CD4-positive, alpha-beta T cell treated with Interleukin-2 at 100 ng/mL for 4 hours (primary cell): ENCODE measurements at regions not wholly inside any gene's neighbourhood (a gene's known extent, or its start where the extent isn't known, plus 50 kb on each side); places are given as distances from the start of the nearest gene placed in this dataset.

ENCODE experiments used
- DNase-seq: peaks from one replicate; pipeline ENCODE4 v3.0.0-alpha.2; 2020; ENCODE audit warnings: low spot score

GRCh38 chr2:59920961-59921360, 632.5 kb downstream of the BCL11A start:
- no peak for DNase-seq

DNA sequence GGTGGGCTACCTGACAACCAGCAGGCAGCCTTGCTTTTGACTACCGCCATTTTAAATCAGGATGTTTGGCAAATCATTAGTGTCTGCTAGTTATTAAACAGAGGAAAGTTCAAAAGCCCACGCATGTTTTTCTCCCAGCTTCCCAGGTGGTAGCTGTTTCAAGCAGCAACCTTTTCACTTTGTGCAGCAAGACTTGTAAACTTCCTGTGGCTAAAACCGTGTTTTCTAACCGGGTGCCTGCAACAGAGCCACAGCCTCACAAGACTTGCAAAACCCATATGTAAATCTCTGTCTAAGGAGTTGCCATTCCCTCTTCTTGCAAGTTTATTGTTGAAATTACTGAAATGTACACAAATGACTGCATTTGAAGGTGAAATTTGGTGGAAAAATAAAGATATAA, 633.1 kb downstream of the BCL11A start:
- DNase-seq = no peak

- DNase-seq = no peak
Measured at GRCh38 chr2:59919579-59919978, 633.9 kb downstream of the BCL11A start.

- DNase-seq = no peak
Measured at GRCh38 chr2:59912042-59912441, 641.4 kb downstream of the BCL11A start.

DNA sequence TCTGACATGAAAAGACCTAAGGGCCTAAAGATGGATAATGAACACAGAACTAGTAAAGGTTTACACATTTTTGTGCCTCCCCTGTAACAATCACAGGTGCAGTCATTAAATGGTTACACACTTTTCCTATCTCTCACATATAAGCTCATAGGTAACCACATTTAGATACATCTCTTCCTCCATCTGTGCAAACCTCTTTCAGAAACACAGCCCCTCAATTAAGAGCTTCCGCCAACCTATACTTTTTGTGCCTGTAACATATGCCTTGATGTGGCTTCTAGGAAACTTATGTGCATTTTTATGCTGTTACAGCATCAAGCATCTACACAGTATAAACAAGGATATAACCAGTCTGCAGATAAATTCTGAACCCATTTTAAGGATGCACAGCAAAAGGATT, 643.3 kb downstream of the BCL11A start:
- no peak for DNase-seq

GRCh38 chr2:59909147-59909546, 644.3 kb downstream of the BCL11A start:
- no peak for DNase-seq

DNA sequence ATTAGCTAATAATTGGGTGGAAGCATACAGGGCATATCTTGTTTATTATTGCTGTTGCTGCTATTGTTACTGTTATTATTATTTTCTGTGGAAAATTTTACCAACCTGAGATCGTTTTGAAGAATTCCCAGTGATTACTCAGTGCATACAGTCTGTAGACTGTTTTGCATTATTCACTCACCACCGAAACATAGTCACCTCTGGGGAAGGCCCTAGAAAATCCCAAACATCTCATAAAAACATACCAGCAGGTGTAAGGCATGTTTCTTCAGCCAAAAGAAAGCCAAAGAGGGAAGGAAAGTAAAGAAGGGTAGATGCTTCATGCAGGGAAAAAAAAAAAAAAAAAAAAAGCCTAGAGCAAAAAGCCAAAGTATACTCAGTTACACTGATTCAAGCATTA, 647.7 kb downstream of the BCL11A start:
- DNase-seq = no peak

DNA sequence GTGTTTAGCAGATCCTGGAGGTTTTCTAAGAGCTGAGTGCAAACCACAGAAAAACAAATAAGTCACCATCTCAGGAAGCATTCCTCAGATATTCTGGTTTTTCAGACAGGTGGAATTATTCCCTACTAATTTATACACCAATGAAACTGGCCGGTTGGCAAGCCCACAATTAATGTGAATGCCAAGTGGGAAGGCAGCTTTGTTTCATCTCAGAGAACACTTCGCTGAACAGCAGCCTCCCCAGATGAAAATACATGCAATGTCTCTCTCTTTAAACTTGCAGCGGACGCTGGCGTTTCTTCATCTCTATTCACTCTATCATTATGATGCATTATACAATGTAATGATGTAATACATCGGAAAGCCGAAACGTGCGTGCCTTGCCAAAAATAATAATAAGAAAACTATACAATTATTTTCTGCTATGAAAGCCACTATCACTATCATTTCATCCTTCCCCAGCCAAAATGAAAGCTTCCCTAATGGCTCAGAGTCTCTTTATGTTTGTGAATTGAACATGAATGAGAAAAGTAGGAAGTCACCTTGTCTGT, 649.4 kb downstream of the BCL11A start:
- DNase-seq = no peak

- DNase-seq = no peak
Measured at GRCh38 chr2:59900728-59901452, 652.6 kb downstream of the BCL11A start.

GRCh38 chr2:59899692-59900091, 653.8 kb downstream of the BCL11A start:
- no peak for DNase-seq

- DNase-seq = no peak
Measured at GRCh38 chr2:59896499-59897245, 656.8 kb downstream of the BCL11A start.

- no peak for DNase-seq
Measured at GRCh38 chr2:59893612-59894011, 659.8 kb downstream of the BCL11A start.

DNA sequence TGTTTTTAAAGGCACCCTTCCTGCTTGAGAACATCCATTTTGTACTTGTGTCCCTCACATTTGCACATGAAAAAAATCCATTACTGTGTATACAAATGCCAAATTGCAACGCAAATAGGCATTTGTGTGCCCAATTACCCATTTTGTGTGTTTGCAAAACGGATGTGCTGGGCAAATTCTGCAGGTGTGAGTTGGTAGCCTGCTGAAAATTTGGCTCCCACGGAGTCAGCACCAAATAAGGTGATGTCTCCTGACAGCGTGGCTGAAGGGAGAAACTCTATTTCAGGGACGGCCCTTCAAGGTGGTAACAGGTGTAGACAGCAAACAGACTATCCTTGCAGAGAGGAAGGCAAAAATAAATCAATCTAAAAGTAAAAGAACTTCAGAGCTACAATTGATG, 661.1 kb downstream of the BCL11A start:
- DNase-seq = no peak

DNA sequence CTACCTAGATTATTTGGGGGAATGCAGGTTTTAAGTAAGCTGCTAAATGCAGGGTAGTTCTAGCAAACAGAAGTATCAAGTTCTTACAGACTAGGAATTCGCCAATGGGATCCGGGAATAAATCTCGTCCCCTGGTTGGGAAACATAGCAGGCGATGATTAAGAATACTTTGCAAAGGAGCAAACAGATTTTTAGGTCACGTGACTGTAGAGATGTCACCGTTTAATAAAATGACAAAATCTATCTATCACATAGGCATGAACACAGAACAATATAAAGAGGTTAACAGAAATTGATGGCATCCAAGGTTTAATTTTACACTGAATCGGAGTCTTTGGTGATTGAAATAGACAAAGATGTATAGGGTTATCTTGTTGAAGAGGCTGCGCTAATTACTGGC, 664.1 kb downstream of the BCL11A start:
- DNase-seq = no peak

- no peak for DNase-seq
Measured at GRCh38 chr2:59888706-59889105, 664.7 kb downstream of the BCL11A start.

GRCh38 chr2:59888015-59888414, 665.4 kb downstream of the BCL11A start:
- peak; percentile 48 for DNase-seq

DNA sequence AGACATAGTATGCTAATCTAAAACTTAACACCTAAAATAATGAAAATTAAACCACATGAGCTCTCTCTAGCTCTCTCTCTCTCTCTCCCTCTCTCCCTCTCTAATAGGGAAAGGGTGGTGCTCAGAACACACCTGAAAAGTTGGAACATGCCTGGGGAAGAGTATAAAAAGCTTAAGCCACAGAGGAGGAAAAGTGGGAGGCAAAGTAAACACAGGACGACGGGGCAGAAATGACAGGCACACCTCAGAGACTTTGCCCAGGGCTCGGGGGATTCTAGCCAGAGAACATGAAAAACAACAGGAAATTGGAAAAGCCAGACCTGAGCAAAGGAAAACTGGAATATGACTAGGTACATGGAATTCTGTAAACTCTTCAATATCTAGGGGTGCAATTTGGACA, 666.1 kb downstream of the BCL11A start:
- no peak for DNase-seq

DNA sequence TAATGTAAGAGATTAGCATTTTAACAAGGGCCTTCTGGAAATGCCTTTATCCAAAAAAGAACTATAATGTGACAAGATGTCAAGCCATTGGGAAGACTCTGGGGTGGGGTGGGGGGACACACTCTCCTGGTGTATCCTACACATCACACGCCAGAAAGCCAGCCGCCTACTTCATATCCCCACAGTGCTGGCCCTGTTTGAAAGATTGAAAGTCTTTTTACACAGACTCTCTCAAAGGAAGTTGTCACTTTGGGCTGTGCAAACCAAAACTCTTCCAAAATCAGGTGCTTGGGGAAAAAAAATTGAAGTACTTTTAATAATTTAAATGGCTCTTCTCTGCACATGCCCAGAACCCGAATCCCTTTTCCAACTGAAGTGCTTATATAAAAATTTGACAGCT, 666.7 kb downstream of the BCL11A start:
- no peak for DNase-seq

- no peak for DNase-seq
Measured at GRCh38 chr2:59885541-59885940, 667.9 kb downstream of the BCL11A start.

DNA sequence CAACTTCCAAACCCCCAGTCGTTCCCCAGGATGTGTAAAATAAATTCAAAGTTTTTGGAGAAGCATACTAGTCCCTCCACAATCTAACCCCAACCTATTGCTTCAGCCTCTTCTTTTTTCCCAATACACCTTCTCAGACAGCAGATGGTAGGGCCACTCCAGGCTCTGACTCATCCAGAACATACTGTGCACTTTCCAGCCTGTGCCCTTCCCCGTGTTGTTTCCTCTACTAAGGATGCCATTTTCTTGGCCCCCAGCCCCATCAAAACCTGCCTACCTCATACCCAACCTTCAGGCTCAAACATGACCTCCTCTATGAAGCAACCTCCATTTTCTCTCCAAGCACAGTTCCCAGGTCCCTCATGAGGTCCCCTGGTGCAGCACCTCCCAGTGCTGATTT, 669.3 kb downstream of the BCL11A start:
- no peak for DNase-seq

DNA sequence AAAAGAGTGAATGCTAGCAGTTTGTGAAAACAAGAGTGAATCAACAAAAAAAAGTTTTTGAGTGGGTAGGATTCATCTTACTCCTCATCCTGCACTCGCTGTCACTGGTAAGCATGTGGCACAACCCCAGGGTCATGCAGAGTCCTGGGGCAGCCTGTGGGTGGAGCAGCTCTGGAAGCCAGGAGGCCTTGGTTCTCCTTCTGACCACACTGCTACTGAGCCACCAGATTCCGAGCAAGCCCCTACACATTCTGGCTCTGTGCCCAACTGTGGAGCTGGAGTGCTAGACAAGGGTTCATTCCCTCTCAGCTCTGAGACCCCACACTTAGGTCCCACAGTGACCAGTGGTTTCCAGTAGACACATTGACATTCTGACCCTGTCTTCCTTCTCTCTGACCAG, 670.6 kb downstream of the BCL11A start:
- DNase-seq = no peak

DNA sequence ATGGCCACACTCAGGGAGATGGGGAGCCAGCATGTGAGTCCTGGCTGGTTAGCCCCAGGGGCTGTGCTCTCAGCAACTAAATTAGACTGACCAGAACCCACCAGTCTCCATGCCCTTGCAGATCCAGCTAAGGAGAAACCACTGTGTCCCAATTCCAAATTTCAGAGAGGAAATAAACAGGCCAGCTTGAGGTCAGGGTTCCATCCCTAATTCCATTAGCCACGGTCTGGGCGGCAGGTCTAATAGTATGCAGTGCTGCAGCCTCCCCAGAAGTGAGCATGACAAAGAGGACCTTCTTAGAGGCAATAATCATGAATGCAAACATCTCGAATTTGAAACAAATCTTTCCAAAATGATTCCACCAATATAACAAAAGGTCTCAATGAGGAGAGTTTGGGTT, 671.2 kb downstream of the BCL11A start:
- DNase-seq = no peak

GRCh38 chr2:59881218-59881617, 672.2 kb downstream of the BCL11A start:
- DNase-seq = no peak
